PC-9 (cell line): ENCODE measurements at regions not wholly inside any gene's neighbourhood (a gene's known extent, or its start where the extent isn't known, plus 50 kb on each side); places are given as distances from the start of the nearest gene placed in this dataset.

Source experiments
- CTCF ChIP-seq: fragments of 200-600 bp; sonication (generic); conservative IDR thresholded peaks from 2 replicates; pipeline ENCODE4 v1.6.1; 2017; ENCODE audit warnings: mixed run types, antibody characterized with exemption, mild to moderate bottlenecking, moderate library complexity
- EZH2 ChIP-seq: fragments of 200-600 bp; sonication (generic); IDR thresholded peaks from 2 replicates; pipeline ENCODE4 v1.8.0; 2017; ENCODE audit warnings: antibody characterized with exemption, low read depth

GRCh38 chr14:46325157-46325556 is 326.4 kb downstream of the RPL10L start:
- no peak for TF ChIP-seq CTCF
- no peak for TF ChIP-seq EZH2
